H9 (cell line): ENCODE measurements at regions not wholly inside any gene's neighbourhood (a gene's known extent, or its start where the extent isn't known, plus 50 kb on each side); places are given as distances from the start of the nearest gene placed in this dataset.

Source experiments
- DNase-seq: peaks from one replicate; pipeline ENCODE4 v3.0.0-alpha.2; 2017
- H2AFZ ChIP-seq: one replicate; pipeline ENCODE4 v1.6.1; 2013; ENCODE audit warnings: mild to moderate bottlenecking, low read length, control low read depth, moderate library complexity
- H2AK5ac ChIP-seq: 2 replicates; pipeline ENCODE4 v1.6.1; 2013; ENCODE audit warnings: low read length, control low read depth, mixed read lengths; ENCODE audit not compliant: insufficient read length
- H2BK120ac ChIP-seq: one replicate; pipeline ENCODE4 v1.6.1; 2013; ENCODE audit warnings: low read depth, mild to moderate bottlenecking, low read length, control low read depth, inconsistent platforms; ENCODE audit not compliant: poor library complexity, severe bottlenecking
- H2BK12ac ChIP-seq: 2 replicates; pipeline ENCODE4 v1.6.1; 2013; ENCODE audit warnings: low read length, control low read depth, mixed read lengths, low read depth; ENCODE audit not compliant: insufficient read length
- H2BK15ac ChIP-seq: 2 replicates; pipeline ENCODE4 v1.6.1; 2013; ENCODE audit warnings: low read depth, low read length, control low read depth
- H2BK20ac ChIP-seq: one replicate; pipeline ENCODE4 v1.6.1; 2013; ENCODE audit warnings: low read depth, mild to moderate bottlenecking, low read length, control low read depth, inconsistent platforms; ENCODE audit not compliant: poor library complexity, severe bottlenecking
- H2BK5ac ChIP-seq: 2 replicates; pipeline ENCODE4 v1.6.1; 2013; ENCODE audit warnings: low read length, control low read depth, mixed read lengths; ENCODE audit not compliant: insufficient read length
- H3K14ac ChIP-seq: 2 replicates; pipeline ENCODE4 v1.6.1; 2013; ENCODE audit warnings: low read length, control low read depth; ENCODE audit not compliant: insufficient read depth
- H3K18ac ChIP-seq: 2 replicates; pipeline ENCODE4 v1.6.1; 2013; ENCODE audit warnings: low read depth, mild to moderate bottlenecking, mixed read lengths, low read length, control low read depth; ENCODE audit not compliant: insufficient read length
- H3K23ac ChIP-seq: 2 replicates; pipeline ENCODE4 v1.6.1; 2013; ENCODE audit warnings: low read length, control low read depth, mixed read lengths, low read depth; ENCODE audit not compliant: insufficient read length
- H3K23me2 ChIP-seq: 2 replicates; pipeline ENCODE4 v1.6.1; 2013; ENCODE audit warnings: low read depth, mild to moderate bottlenecking, mixed read lengths, low read length, control low read depth; ENCODE audit not compliant: insufficient read length, poor library complexity, severe bottlenecking
- H3K27ac ChIP-seq: 2 replicates; pipeline ENCODE4 v1.5.1; 2013; ENCODE audit warnings: low read length, control low read depth, mixed read lengths, low read depth; ENCODE audit not compliant: insufficient read length
- H3K27me3 ChIP-seq: 2 replicates; pipeline ENCODE4 v1.6.1; 2013; ENCODE audit warnings: low read length, control low read depth, inconsistent platforms; ENCODE audit not compliant: insufficient read depth
- H3K4ac ChIP-seq: 2 replicates; pipeline ENCODE4 v1.6.1; 2013; ENCODE audit warnings: low read depth, mild to moderate bottlenecking, control low read depth, inconsistent platforms, low read length, moderate library complexity
- H3K4me1 ChIP-seq: 2 replicates; pipeline ENCODE4 v1.6.1; 2013; ENCODE audit warnings: low read length, control low read depth, inconsistent platforms; ENCODE audit not compliant: insufficient read depth
- H3K4me2 ChIP-seq: 2 replicates; pipeline ENCODE4 v1.6.1; 2013; ENCODE audit warnings: low read length, control low read depth, mixed read lengths; ENCODE audit not compliant: insufficient read length, insufficient read depth
- H3K56ac ChIP-seq: 2 replicates; pipeline ENCODE4 v1.6.1; 2013; ENCODE audit warnings: low read depth, mild to moderate bottlenecking, mixed read lengths, low read length, control low read depth; ENCODE audit not compliant: insufficient read length
- H3K79me1 ChIP-seq: 2 replicates; pipeline ENCODE4 v1.6.1; 2013; ENCODE audit warnings: low read depth, mild to moderate bottlenecking, moderate library complexity, low read length, control low read depth, inconsistent platforms; ENCODE audit not compliant: insufficient read depth, poor library complexity, severe bottlenecking
- H3K79me2 ChIP-seq: 2 replicates; pipeline ENCODE4 v1.6.1; 2013; ENCODE audit warnings: low read length, control low read depth, inconsistent platforms; ENCODE audit not compliant: insufficient read depth
- H3K9ac ChIP-seq: 2 replicates; pipeline ENCODE4 v1.6.1; 2013; ENCODE audit warnings: low read length, control low read depth, mixed read lengths; ENCODE audit not compliant: insufficient read length; ENCODE audit errors: extremely low read depth
- H3K9me3 ChIP-seq: one replicate; pipeline ENCODE4 v1.6.1; 2013; ENCODE audit warnings: low read depth, low read length, inconsistent platforms; ENCODE audit not compliant: control insufficient read depth
- H3T11ph ChIP-seq: one replicate; pipeline ENCODE4 v1.6.1; 2013; ENCODE audit warnings: mild to moderate bottlenecking, low read length, control low read depth, inconsistent platforms
- H4K20me1 ChIP-seq: one replicate; pipeline ENCODE4 v1.6.1; 2013; ENCODE audit not compliant: control insufficient read depth, insufficient read length, insufficient read depth
- H4K5ac ChIP-seq: 2 replicates; pipeline ENCODE4 v1.6.1; 2013; ENCODE audit warnings: low read depth, mild to moderate bottlenecking, mixed read lengths, low read length, control low read depth; ENCODE audit not compliant: insufficient read length
- H4K8ac ChIP-seq: replicated peaks from 2 replicates; pipeline ENCODE4 v1.6.1; 2013; ENCODE audit warnings: low read length, control low read depth, mixed read lengths, low read depth; ENCODE audit not compliant: insufficient read length
- H4K91ac ChIP-seq: 2 replicates; pipeline ENCODE4 v1.6.1; 2013; ENCODE audit warnings: low read depth, mild to moderate bottlenecking, moderate library complexity, mixed read lengths, low read length, control low read depth; ENCODE audit not compliant: insufficient read length
- H3K27ac Mint-ChIP-seq, 3 experiments: 2 replicates in 2 of 3; 3 replicates in 1 of 3; pipeline ENCODE4 v1.8.0; 2020 to 2021; ENCODE audit warnings: mixed read lengths in 3 of 3, mild to moderate bottlenecking in 1 of 3, moderate library complexity in 1 of 3
- H3K27me3 Mint-ChIP-seq: 2 replicates; pipeline ENCODE4 v1.8.0; 2021; ENCODE audit warnings: low read depth, mild to moderate bottlenecking, moderate library complexity, mixed read lengths
- H3K36me3 Mint-ChIP-seq, 3 experiments: 2 replicates in 2 of 3; 3 replicates in 1 of 3; pipeline ENCODE4 v1.8.0; 2020 to 2021; ENCODE audit warnings: low read depth in 3 of 3, mixed read lengths in 3 of 3; ENCODE audit not compliant: insufficient read depth in 1 of 3
- H3K4me1 Mint-ChIP-seq, 2 experiments: 2 replicates each; pipeline ENCODE4 v1.8.0; 2020; ENCODE audit warnings: mixed read lengths in 2 of 2
- H3K4me3 Mint-ChIP-seq, 2 experiments: 2 replicates in 1 of 2; 3 replicates in 1 of 2; pipeline ENCODE4 v1.8.0; 2020 to 2021; ENCODE audit warnings: mild to moderate bottlenecking in 2 of 2, mixed read lengths in 2 of 2, moderate library complexity in 1 of 2
- H3K9me3 Mint-ChIP-seq, 2 experiments: 2 replicates in 1 of 2; 3 replicates in 1 of 2; pipeline ENCODE4 v1.8.0; 2020; ENCODE audit warnings: mild to moderate bottlenecking in 2 of 2, mixed read lengths in 2 of 2, moderate library complexity in 1 of 2
- CTCF ChIP-seq: fragments of 200-600 bp; sonication (generic); conservative IDR thresholded peaks from 3 replicates; pipeline ENCODE4 v1.8.0; 2021; ENCODE audit warnings: antibody characterized with exemption, mild to moderate bottlenecking
- WGBS: extraction: QIAGEN DNeasy Blood & Tissue Kit; methylation state at CpG from one replicate; pipeline ENCODE4 v1.1.7; 2013; ENCODE audit warnings: missing lambda C conversion rate, low lambda C conversion rate, mixed read lengths; ENCODE audit not compliant: insufficient read length; ENCODE audit errors: extremely low coverage; 5-methylcytosine and 5-hydroxymethylcytosine counted together

- H3K18ac ChIP-seq, result no peak overlapping the region
- peaks cover 11 to 16% of the 10 kb centered on the region in 2 experiments for H3K9me3 Mint-ChIP-seq
- H3K14ac ChIP-seq, result no peak overlapping the region
- H3K79me2 ChIP-seq, result no peaks in the 10 kb centered on the region
- H3T11ph ChIP-seq, result no peak overlapping the region
- no peak overlapping the region for H2AK5ac ChIP-seq
- H4K5ac ChIP-seq, result no peak overlapping the region
- no peaks in the 10 kb centered on the region; a peak in 1 of 4 replicates for H3K4me1 Mint-ChIP-seq
- DNase-seq, result no peak
- no peak overlapping the region for H2BK15ac ChIP-seq
- no peak overlapping the region for H3K9ac ChIP-seq
- no peak overlapping the region for H4K91ac ChIP-seq
- no CpG with 5 or more reads among the region's 1 CpG for WGBS
- H3K4me1 ChIP-seq, result no peaks in the 10 kb centered on the region
- no peak overlapping the region for H2AFZ ChIP-seq
- no peaks in the 10 kb centered on the region for H3K79me1 ChIP-seq
- H3K23ac ChIP-seq, result no peak overlapping the region
- TF ChIP-seq CTCF, result no peak
- no peaks in the 10 kb centered on the region; the same call in 1 of the 2 replicates for H3K27me3 Mint-ChIP-seq
- no peaks in the 10 kb centered on the region for H3K9me3 ChIP-seq
- no peaks in the 10 kb centered on the region for H4K20me1 ChIP-seq
- H2BK5ac ChIP-seq, result no peak overlapping the region
- no peak overlapping the region for H2BK20ac ChIP-seq
- H3K27ac ChIP-seq, result no peak overlapping the region
- H3K4ac ChIP-seq, result no peak overlapping the region
- H3K23me2 ChIP-seq, result no peaks in the 10 kb centered on the region
- H2BK120ac ChIP-seq, result no peak overlapping the region
- H3K36me3 Mint-ChIP-seq, result peaks cover 2 to 10% (median 6%) of the 10 kb centered on the region in 3 experiments; a peak in 5 of 7 replicates
- no peak overlapping the region for H3K27ac Mint-ChIP-seq
- H3K27me3 ChIP-seq, result no peaks in the 10 kb centered on the region
- H2BK12ac ChIP-seq, result no peak overlapping the region
- H3K4me2 ChIP-seq, result no peak overlapping the region
- no peak overlapping the region for H3K56ac ChIP-seq
- H4K8ac ChIP-seq, result no peak overlapping the region
- no peak overlapping the region for H3K4me3 Mint-ChIP-seq
These were observed 103.9 kb upstream of the COL3A1 start for GRCh38 chr2:188870289-188870688.
